ENCODE measurements at regions not wholly inside any gene's neighbourhood (a gene's known extent, or its start where the extent isn't known, plus 50 kb on each side); places are given as distances from the start of the nearest gene placed in this dataset.

DNA sequence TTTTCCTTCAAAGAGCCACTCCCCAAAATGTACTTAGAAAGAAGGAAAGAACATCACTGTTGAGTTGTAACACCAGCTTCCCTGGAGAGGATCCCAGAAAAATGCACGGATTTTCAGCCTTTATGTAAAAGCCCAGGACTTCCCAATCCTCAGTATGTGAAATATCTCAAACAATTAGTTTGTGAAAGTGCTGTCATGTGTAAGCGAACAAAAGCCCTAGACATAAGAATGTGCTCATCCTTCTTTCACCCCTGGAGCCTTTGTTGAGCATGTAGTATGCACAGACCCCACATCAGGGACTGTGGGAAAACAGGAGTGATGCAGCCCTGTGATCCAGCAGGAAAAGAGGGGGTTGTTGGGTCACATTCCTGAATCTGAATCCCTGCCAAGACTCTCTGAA lies 441.4 kb upstream of the ZNF507 start:
- TF ChIP-seq, protein P1, sequence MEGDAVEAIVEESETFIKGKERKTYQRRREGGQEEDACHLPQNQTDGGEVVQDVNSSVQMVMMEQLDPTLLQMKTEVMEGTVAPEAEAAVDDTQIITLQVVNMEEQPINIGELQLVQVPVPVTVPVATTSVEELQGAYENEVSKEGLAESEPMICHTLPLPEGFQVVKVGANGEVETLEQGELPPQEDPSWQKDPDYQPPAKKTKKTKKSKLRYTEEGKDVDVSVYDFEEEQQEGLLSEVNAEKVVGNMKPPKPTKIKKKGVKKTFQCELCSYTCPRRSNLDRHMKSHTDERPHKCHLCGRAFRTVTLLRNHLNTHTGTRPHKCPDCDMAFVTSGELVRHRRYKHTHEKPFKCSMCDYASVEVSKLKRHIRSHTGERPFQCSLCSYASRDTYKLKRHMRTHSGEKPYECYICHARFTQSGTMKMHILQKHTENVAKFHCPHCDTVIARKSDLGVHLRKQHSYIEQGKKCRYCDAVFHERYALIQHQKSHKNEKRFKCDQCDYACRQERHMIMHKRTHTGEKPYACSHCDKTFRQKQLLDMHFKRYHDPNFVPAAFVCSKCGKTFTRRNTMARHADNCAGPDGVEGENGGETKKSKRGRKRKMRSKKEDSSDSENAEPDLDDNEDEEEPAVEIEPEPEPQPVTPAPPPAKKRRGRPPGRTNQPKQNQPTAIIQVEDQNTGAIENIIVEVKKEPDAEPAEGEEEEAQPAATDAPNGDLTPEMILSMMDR (IDR thresholded peaks at IDR 0.05; ENCODE audit: low read depth, low read length), result no peak
- no peaks in the 10 kb centered on the region for H3K27me3 ChIP-seq (ENCODE audit: control insufficient read depth, insufficient read depth, low read length)
- H3K4me3 ChIP-seq (ENCODE audit: low read depth, low read length), result no peak overlapping the region
- CTCF ChIA-PET, result no interaction called here
- no peak for DNase-seq (ENCODE audit: low read depth, low spot score)
- no peaks in the 10 kb centered on the region; the same call in none of the 2 replicates for H3K9me3 ChIP-seq (ENCODE audit: control insufficient read depth, insufficient read depth, low read length)
- POLR2A ChIA-PET, result no interaction called here
- H3K27ac ChIP-seq (ENCODE audit: low read depth, low read length), result no peak overlapping the region

DNA sequence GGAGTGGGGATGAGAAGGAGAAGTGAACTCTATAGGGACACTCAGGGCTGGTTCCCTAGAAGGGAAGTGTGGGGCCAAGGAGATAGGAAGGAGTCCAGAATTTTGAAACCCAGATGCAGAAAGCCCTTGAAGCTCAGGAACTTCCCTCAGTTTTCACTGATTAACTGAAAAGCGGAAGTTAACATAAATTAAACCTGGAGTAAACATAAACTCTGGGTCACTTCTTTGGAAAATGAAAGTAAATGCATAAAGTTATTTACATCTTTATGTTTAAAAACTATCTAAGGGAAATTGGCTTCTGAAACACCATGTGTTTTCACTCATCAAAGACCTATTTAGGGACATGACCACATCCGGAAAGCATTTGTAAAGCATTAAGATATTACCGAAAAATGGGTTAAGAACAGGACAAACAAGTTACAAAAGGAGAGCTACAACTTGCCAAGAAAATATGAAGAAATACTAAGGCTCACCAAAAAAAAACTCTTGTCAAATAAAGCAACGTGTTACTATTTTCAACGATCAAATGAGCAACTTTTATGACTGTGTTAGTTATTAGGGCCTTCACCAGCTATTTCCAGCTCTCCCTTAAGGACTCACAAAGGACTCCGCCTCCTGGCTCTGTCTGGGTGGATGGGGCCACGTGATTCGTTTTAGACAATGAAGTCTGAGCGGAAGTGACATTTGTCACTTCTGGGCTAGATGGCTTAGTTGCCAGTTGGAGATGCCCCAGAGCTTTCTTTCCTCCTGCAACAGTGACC lies 439.1 kb upstream of the ZNF507 start:
- TF ChIP-seq, protein P1 (IDR thresholded peaks at IDR 0.05; ENCODE audit: low read depth, low read length), result no peak
- Histone ChIP-seq H3K27me3 (ENCODE audit: control insufficient read depth, insufficient read depth, low read length) (no peaks in the 10 kb centered on the region), H3K4me3 (ENCODE audit: low read depth, low read length) (no peak overlapping the region), H3K27ac (ENCODE audit: low read depth, low read length) (no peak overlapping the region), H3K9me3 (ENCODE audit: control insufficient read depth, insufficient read depth, low read length) (no peaks in the 10 kb centered on the region; the same call in 1 of the 2 replicates)
- ChIA-PET CTCF (no interaction called here), POLR2A (no interaction called here)
- no peak for DNase-seq (ENCODE audit: low read depth, low spot score)

DNA sequence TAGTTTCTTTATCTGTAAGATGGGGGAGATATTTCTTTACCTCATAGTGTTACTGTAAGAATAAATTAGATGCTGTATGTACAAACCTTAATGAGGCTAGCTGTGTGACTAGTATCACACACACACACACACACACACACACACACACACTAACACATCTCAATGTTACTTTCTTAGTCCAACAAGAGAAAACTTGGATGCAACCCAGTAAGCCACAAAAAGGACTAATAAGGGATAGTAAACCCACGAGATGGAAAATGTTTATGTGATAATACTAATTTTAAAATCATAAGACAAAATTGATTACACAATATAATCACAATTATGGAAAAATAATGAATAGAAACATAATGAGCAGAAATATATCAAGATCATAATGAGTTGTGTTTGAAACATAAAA lies 437.7 kb upstream of the ZNF507 start:
- Histone ChIP-seq H3K9me3 (ENCODE audit: control insufficient read depth, insufficient read depth, low read length) (no peaks in the 10 kb centered on the region; the same call in 1 of the 2 replicates), H3K27ac (ENCODE audit: low read depth, low read length) (no peak overlapping the region), H3K4me3 (ENCODE audit: low read depth, low read length) (no peak overlapping the region), H3K27me3 (ENCODE audit: control insufficient read depth, insufficient read depth, low read length) (no peaks in the 10 kb centered on the region)
- ChIA-PET POLR2A (no interaction called here), CTCF (no interaction called here)
- TF ChIP-seq, protein P1 (IDR thresholded peaks at IDR 0.05; ENCODE audit: low read depth, low read length), result no peak
- DNase-seq (ENCODE audit: low read depth, low spot score), result no peak

DNA sequence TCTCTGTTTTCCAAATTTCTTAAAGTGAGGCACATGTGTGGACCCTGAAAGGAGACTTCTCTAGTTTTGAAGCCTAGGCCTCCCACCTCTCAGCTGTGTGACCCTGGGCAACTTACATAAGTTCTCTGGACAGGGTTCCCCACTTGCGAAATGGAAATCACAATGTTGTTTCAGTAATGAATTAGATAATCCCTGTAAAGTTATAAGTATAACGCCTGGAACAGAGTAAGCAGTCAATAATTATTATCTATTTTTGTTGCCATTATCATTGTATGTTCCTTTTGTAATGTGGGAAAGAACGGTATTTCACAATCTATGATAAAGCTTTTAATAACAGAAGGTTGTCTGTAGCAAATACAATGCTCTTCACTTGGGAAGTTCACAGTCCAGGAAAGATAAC lies 437.3 kb upstream of the ZNF507 start:
- no peak for DNase-seq (ENCODE audit: low read depth, low spot score)
- H3K27ac ChIP-seq (ENCODE audit: low read depth, low read length), result no peak overlapping the region
- POLR2A ChIA-PET, result no interaction called here

More for the DNA sequence above, 437.3 kb upstream of the ZNF507 start:
- no peaks in the 10 kb centered on the region; the same call in 1 of the 2 replicates for H3K9me3 ChIP-seq (ENCODE audit: control insufficient read depth, insufficient read depth, low read length)
- H3K27me3 ChIP-seq (ENCODE audit: control insufficient read depth, insufficient read depth, low read length), result no peaks in the 10 kb centered on the region
- TF ChIP-seq, protein P1 (IDR thresholded peaks at IDR 0.05; ENCODE audit: low read depth, low read length), result no peak
- no peak overlapping the region for H3K4me3 ChIP-seq (ENCODE audit: low read depth, low read length)
- CTCF ChIA-PET, result no interaction called here

Data from AG04450 (cell line).